LNCAP (cell line): ENCODE measurements at regions not wholly inside any gene's neighbourhood (a gene's known extent, or its start where the extent isn't known, plus 50 kb on each side); places are given as distances from the start of the nearest gene placed in this dataset.

Source experiments
- CTCF ChIP-seq: fragments of 450-650 bp; IDR thresholded peaks from 2 replicates; pipeline ENCODE4 v1.5.1; 2017; ENCODE audit warnings: mild to moderate bottlenecking

DNA sequence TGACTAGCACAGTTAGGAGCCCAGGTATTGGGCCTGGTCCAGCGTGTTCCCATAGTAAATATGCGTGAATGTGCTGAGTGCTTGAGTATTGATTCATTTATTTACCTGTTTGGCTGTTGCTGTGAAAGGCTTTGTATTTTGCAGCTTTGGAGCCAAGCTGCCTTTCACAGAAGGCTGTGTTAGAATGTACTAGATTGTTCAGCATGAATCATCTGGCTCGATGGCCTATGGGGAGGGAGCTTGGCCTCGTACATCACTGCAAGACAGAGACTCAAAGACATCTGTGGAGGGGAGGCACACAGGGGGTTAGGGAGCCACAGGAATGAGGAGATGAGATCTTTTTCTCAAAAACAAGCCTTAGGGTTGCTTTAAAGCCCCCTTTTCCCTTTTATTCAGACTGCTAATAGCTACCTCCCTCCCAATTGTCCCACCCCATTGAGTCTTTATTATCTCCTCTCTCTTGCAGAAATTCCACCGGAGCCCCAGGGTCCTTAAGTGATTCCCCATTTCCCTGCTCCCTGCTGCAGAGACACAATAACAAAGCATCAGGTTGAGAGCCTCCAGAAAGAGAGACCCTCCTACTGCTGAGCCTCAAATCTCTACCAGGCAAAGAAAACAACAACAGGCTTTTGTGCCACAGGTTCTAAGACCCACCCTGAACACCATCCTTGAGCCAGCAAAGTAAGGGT is 307.2 kb downstream of the ABCC12 start:
- TF ChIP-seq CTCF = no peak

GRCh38 chr16:47847220-47847970 is 308.4 kb downstream of the ABCC12 start:
- TF ChIP-seq CTCF = no peak

- no peak for TF ChIP-seq CTCF
These were observed 321.2 kb downstream of the ABCC12 start for GRCh38 chr16:47834485-47835024.

- no peak for TF ChIP-seq CTCF
These were observed 322.0 kb downstream of the ABCC12 start for GRCh38 chr16:47833771-47834170.

DNA sequence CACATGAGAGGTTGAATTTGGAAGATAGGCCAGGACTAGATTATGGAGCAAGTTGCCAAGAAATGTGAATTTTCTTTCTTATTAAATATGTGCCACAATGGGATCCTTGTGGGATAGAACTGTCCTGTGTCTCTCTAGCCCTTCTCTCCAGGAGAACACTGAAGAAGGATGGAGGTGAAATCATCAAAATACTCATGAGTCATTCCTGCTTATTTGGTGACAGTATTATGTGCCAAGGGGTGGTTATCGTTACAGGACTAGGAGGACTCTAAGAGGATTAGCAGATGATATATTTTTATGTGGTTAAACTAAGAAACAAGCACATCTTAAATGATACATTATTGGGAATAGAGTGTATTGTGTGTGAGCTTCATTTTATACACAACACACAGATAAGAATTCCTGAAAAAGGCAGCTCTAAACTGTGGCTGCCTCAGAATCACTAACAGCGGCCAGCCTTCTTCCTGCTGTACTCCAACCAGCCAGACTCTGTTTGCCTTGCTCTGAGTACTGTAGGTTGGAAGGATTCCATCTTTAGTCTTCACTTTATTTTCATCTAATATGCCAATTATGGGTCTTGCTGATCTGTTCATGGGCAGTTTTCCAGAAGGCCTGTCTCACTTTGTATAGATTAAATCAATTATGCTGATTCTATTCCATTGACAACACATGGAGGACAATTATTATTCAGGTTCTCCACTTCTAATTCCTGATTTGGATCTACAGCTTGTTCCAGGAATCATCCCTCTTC is 325.8 kb downstream of the ABCC12 start:
- TF ChIP-seq CTCF = no peak

- TF ChIP-seq CTCF = no peak
These were observed 329.7 kb downstream of the ABCC12 start for GRCh38 chr16:47826070-47826469.

DNA sequence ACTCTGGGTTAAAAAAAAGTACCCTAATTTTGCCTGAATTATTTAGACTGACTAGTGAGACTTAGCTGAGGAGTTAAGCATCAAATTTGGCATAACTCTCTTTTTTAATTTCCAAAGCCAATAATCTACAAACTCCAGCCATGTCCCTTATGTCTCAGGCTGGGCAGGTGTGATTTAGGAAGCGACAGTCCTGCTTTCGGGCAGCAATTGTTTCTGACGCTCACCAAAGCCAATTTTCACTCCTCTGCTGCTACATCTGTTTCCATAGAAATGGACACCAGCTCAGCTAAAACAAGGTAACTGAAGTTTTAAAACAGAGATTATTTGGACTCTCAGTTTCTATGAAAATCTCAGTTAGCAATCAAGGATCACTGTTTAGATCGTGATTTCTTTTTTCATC is 338.7 kb downstream of the ABCC12 start:
- no peak for TF ChIP-seq CTCF
